GM23338 (cell line): ENCODE measurements at regions not wholly inside any gene's neighbourhood (a gene's known extent, or its start where the extent isn't known, plus 50 kb on each side); places are given as distances from the start of the nearest gene placed in this dataset.

ENCODE experiments used
- ATAC-seq: fragments of 200-7000 bp; cut with Tn5 transposase; 3 replicates; pipeline ENCODE4 v1.9.1; 2020
- DNase-seq: peaks from one replicate; pipeline ENCODE4 v3.0.0-alpha.2; 2015; ENCODE audit warnings: low spot score
- H2AFZ ChIP-seq: fragments of 200-600 bp; sonication (generic); 2 replicates; pipeline ENCODE4 v1.8.0; 2016; ENCODE audit warnings: antibody characterized with exemption, mild to moderate bottlenecking, moderate library complexity
- H3F3A ChIP-seq: fragments of 200-600 bp; sonication (generic); replicated peaks from 2 replicates; pipeline ENCODE4 v1.8.0; 2017; ENCODE audit warnings: antibody characterized with exemption, mixed run types, low read depth
- H3K27ac ChIP-seq: fragments of 200-600 bp; sonication (generic); 2 replicates; pipeline ENCODE4 v1.6.1; 2016; ENCODE audit warnings: low read depth
- H3K27me3 ChIP-seq: fragments of 200-600 bp; sonication (generic); 2 replicates; pipeline ENCODE4 v1.8.0; 2016; ENCODE audit warnings: mild to moderate bottlenecking, mixed run types, moderate library complexity; ENCODE audit not compliant: insufficient read depth
- H3K36me3 ChIP-seq: fragments of 200-600 bp; sonication (generic); 2 replicates; pipeline ENCODE4 v1.8.0; 2016; ENCODE audit warnings: mild to moderate bottlenecking; ENCODE audit not compliant: insufficient read depth
- H3K4me1 ChIP-seq: fragments of 200-600 bp; sonication (generic); 2 replicates; pipeline ENCODE4 v1.8.0; 2016; ENCODE audit warnings: mild to moderate bottlenecking, moderate library complexity; ENCODE audit not compliant: insufficient read depth
- H3K4me2 ChIP-seq: fragments of 200-600 bp; sonication (generic); 2 replicates; pipeline ENCODE4 v1.7.1; 2017; ENCODE audit warnings: mixed run types
- H3K4me3 ChIP-seq: fragments of 200-600 bp; sonication (generic); 2 replicates; pipeline ENCODE4 v1.6.1; 2016; ENCODE audit warnings: mixed run types
- H3K79me2 ChIP-seq: fragments of 200-600 bp; sonication (generic); replicated peaks from 2 replicates; pipeline ENCODE4 v1.8.0; 2017; ENCODE audit warnings: mild to moderate bottlenecking; ENCODE audit not compliant: insufficient read depth
- H3K9me2 ChIP-seq: fragments of 200-600 bp; sonication (generic); 2 replicates; pipeline ENCODE4 v1.8.0; 2017; ENCODE audit not compliant: insufficient read depth
- H4K20me1 ChIP-seq: fragments of 200-600 bp; sonication (generic); replicated peaks from 2 replicates; pipeline ENCODE4 v1.8.0; 2017; ENCODE audit warnings: mild to moderate bottlenecking; ENCODE audit not compliant: insufficient read depth
- H3K27ac Mint-ChIP-seq: 2 replicates; pipeline ENCODE4 v1.8.0; 2020; ENCODE audit warnings: inconsistent platforms, mild to moderate bottlenecking, moderate library complexity, mixed read lengths
- H3K27me3 Mint-ChIP-seq: 3 replicates; pipeline ENCODE4 v1.8.0; 2022; ENCODE audit warnings: low read depth, mild to moderate bottlenecking, moderate library complexity, mixed read lengths, inconsistent platforms; ENCODE audit not compliant: insufficient read depth, poor library complexity
- H3K36me3 Mint-ChIP-seq: 3 replicates; pipeline ENCODE4 v1.8.0; 2021; ENCODE audit warnings: low read depth, mild to moderate bottlenecking, inconsistent platforms, moderate library complexity, mixed read lengths
- H3K4me1 Mint-ChIP-seq: 3 replicates; pipeline ENCODE4 v1.8.0; 2020; ENCODE audit warnings: mild to moderate bottlenecking, inconsistent platforms, mixed read lengths
- H3K4me3 Mint-ChIP-seq: 3 replicates; pipeline ENCODE4 v1.8.0; 2021; ENCODE audit warnings: moderate library complexity, mild to moderate bottlenecking, inconsistent platforms, mixed read lengths
- H3K9me3 Mint-ChIP-seq: 3 replicates; pipeline ENCODE4 v1.8.0; 2020; ENCODE audit warnings: moderate library complexity, mild to moderate bottlenecking, inconsistent platforms, mixed read lengths
- CREB1 ChIP-seq: fragments of 250-450 bp; sonication (Bioruptor Pico); IDR thresholded peaks from 2 replicates; pipeline ENCODE4 v1.5.0; 2020; ENCODE audit warnings: low read depth, mild to moderate bottlenecking, moderate library complexity
- EZH2 ChIP-seq: fragments of 200-600 bp; sonication (generic); IDR thresholded peaks from one replicate; pipeline ENCODE4 v1.8.0; 2017; ENCODE audit warnings: antibody characterized with exemption, mild to moderate bottlenecking, low read depth; ENCODE audit not compliant: unreplicated experiment
- EZH2phosphoT487 ChIP-seq: fragments of 200-600 bp; sonication (generic); IDR thresholded peaks from one replicate; pipeline ENCODE4 v1.8.1; 2018; ENCODE audit warnings: antibody characterized with exemption; ENCODE audit not compliant: unreplicated experiment
- JUNB ChIP-seq: IDR thresholded peaks from one replicate; pipeline ENCODE4 v1.6.1; 2016; ENCODE audit warnings: antibody characterized with exemption; ENCODE audit not compliant: unreplicated experiment
- NANOG ChIP-seq: IDR thresholded peaks from 2 replicates; pipeline ENCODE4 v1.6.1; 2016; ENCODE audit warnings: antibody characterized with exemption, borderline replicate concordance
- POLR2AphosphoS5 ChIP-seq: IDR thresholded peaks from 2 replicates; pipeline ENCODE4 v1.6.1; 2016; ENCODE audit warnings: antibody characterized with exemption, low read depth
- STAT1 ChIP-seq: IDR thresholded peaks from one replicate; pipeline ENCODE4 v1.6.1; 2016; ENCODE audit warnings: antibody characterized with exemption; ENCODE audit not compliant: unreplicated experiment
- ZNF114 ChIP-seq: fragments of 250-450 bp; sonication (Bioruptor Pico); IDR thresholded peaks from 2 replicates; pipeline ENCODE4 v1.5.0; 2020; ENCODE audit warnings: mild to moderate bottlenecking, moderate library complexity
- ZNF331 ChIP-seq: fragments of 250-450 bp; sonication (Bioruptor Pico); IDR thresholded peaks from 2 replicates; pipeline ENCODE4 v1.5.0; 2020; ENCODE audit warnings: low read depth, mild to moderate bottlenecking, moderate library complexity
- TF ChIP-seq, protein P1 (sequence below): IDR thresholded peaks from one replicate; pipeline ENCODE4 v1.6.1; 2018; ENCODE audit warnings: antibody characterized with exemption; ENCODE audit not compliant: unreplicated experiment
- TF ChIP-seq, protein P2 (sequence below), 2 experiments: fragments of 200-600 bp in 1 of 2; sonication (generic) in 1 of 2; conservative IDR thresholded peaks; 2 replicates each; pipeline versions ENCODE4 v1.5.1 to v1.6.1; 2016 to 2017; ENCODE audit warnings: antibody characterized with exemption in 2 of 2, low read depth in 2 of 2, mild to moderate bottlenecking in 2 of 2, moderate library complexity in 1 of 2
- TF ChIP-seq, protein P3 (sequence below): fragments of 250-450 bp; sonication (Bioruptor Pico); IDR thresholded peaks from 2 replicates; pipeline ENCODE4 v1.5.0; 2020; ENCODE audit warnings: mild to moderate bottlenecking, moderate library complexity
- TF ChIP-seq, protein P4 (sequence below): IDR thresholded peaks from 2 replicates; pipeline ENCODE4 v1.6.1; 2016; ENCODE audit warnings: antibody characterized with exemption

DNA sequence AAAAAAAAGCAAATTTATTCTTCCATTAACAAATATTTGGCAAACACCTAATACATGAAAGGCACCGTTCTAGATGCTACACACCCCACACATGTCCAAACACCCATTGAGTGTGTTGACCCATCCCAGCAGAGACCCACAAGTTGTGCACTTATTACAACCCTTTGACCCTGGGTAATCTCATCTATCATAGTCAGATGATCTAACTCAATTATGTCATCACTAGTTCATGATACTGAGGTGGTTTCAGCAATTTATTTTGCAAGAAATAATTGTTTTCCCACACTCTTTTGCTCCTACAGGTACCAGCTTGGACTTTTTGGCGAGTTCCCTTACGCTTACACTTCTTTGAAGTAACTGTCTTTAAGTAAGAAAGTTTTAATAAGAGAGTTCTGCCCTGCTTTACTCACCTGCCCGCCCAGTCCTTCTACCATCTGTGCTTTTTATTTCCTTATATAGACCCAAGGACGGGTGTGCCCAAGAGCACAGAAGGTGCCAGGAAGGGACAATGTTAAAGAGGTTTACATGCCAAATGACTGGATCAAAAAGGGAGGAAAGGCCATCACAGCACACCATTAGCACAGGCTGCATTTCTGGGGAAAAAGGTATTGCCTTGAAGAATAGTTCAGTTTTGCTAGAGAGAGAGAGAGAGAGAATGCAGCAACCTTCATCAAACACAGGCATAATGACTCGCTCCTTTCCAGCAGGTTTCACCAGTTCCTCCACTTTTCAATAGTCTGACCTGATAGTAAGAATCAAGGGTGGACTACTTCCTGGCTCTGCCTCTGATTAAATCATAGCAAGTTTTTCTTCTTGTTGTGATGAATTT, 54.5 kb upstream of the ATP11B start:
- H3K27ac Mint-ChIP-seq: no peak overlapping the region
- no peak overlapping the region for H3K4me3 ChIP-seq

More for the DNA sequence above, 54.5 kb upstream of the ATP11B start:
- DNase-seq (peak; percentile 24), ATAC-seq (no peak)
- no peak for TF ChIP-seq ZNF331 (CRISPR knock-in tag)
- TF ChIP-seq POLR2AphosphoS5: no peak
- TF ChIP-seq EZH2phosphoT487: no peak
- TF ChIP-seq JUNB: no peak
- TF ChIP-seq, protein P1, sequence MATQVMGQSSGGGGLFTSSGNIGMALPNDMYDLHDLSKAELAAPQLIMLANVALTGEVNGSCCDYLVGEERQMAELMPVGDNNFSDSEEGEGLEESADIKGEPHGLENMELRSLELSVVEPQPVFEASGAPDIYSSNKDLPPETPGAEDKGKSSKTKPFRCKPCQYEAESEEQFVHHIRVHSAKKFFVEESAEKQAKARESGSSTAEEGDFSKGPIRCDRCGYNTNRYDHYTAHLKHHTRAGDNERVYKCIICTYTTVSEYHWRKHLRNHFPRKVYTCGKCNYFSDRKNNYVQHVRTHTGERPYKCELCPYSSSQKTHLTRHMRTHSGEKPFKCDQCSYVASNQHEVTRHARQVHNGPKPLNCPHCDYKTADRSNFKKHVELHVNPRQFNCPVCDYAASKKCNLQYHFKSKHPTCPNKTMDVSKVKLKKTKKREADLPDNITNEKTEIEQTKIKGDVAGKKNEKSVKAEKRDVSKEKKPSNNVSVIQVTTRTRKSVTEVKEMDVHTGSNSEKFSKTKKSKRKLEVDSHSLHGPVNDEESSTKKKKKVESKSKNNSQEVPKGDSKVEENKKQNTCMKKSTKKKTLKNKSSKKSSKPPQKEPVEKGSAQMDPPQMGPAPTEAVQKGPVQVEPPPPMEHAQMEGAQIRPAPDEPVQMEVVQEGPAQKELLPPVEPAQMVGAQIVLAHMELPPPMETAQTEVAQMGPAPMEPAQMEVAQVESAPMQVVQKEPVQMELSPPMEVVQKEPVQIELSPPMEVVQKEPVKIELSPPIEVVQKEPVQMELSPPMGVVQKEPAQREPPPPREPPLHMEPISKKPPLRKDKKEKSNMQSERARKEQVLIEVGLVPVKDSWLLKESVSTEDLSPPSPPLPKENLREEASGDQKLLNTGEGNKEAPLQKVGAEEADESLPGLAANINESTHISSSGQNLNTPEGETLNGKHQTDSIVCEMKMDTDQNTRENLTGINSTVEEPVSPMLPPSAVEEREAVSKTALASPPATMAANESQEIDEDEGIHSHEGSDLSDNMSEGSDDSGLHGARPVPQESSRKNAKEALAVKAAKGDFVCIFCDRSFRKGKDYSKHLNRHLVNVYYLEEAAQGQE: no peak
- TF ChIP-seq CREB1 (CRISPR knock-in tag): no peak
- TF ChIP-seq, protein P2, sequence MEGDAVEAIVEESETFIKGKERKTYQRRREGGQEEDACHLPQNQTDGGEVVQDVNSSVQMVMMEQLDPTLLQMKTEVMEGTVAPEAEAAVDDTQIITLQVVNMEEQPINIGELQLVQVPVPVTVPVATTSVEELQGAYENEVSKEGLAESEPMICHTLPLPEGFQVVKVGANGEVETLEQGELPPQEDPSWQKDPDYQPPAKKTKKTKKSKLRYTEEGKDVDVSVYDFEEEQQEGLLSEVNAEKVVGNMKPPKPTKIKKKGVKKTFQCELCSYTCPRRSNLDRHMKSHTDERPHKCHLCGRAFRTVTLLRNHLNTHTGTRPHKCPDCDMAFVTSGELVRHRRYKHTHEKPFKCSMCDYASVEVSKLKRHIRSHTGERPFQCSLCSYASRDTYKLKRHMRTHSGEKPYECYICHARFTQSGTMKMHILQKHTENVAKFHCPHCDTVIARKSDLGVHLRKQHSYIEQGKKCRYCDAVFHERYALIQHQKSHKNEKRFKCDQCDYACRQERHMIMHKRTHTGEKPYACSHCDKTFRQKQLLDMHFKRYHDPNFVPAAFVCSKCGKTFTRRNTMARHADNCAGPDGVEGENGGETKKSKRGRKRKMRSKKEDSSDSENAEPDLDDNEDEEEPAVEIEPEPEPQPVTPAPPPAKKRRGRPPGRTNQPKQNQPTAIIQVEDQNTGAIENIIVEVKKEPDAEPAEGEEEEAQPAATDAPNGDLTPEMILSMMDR (conservative IDR thresholded peaks at IDR 0.05; ENCODE audit: low read depth in 2 of 2): no peak
- TF ChIP-seq NANOG: no peak
- no peak for TF ChIP-seq ZNF114 (CRISPR knock-in tag)
- TF ChIP-seq EZH2: no peak
- TF ChIP-seq, protein P3, sequence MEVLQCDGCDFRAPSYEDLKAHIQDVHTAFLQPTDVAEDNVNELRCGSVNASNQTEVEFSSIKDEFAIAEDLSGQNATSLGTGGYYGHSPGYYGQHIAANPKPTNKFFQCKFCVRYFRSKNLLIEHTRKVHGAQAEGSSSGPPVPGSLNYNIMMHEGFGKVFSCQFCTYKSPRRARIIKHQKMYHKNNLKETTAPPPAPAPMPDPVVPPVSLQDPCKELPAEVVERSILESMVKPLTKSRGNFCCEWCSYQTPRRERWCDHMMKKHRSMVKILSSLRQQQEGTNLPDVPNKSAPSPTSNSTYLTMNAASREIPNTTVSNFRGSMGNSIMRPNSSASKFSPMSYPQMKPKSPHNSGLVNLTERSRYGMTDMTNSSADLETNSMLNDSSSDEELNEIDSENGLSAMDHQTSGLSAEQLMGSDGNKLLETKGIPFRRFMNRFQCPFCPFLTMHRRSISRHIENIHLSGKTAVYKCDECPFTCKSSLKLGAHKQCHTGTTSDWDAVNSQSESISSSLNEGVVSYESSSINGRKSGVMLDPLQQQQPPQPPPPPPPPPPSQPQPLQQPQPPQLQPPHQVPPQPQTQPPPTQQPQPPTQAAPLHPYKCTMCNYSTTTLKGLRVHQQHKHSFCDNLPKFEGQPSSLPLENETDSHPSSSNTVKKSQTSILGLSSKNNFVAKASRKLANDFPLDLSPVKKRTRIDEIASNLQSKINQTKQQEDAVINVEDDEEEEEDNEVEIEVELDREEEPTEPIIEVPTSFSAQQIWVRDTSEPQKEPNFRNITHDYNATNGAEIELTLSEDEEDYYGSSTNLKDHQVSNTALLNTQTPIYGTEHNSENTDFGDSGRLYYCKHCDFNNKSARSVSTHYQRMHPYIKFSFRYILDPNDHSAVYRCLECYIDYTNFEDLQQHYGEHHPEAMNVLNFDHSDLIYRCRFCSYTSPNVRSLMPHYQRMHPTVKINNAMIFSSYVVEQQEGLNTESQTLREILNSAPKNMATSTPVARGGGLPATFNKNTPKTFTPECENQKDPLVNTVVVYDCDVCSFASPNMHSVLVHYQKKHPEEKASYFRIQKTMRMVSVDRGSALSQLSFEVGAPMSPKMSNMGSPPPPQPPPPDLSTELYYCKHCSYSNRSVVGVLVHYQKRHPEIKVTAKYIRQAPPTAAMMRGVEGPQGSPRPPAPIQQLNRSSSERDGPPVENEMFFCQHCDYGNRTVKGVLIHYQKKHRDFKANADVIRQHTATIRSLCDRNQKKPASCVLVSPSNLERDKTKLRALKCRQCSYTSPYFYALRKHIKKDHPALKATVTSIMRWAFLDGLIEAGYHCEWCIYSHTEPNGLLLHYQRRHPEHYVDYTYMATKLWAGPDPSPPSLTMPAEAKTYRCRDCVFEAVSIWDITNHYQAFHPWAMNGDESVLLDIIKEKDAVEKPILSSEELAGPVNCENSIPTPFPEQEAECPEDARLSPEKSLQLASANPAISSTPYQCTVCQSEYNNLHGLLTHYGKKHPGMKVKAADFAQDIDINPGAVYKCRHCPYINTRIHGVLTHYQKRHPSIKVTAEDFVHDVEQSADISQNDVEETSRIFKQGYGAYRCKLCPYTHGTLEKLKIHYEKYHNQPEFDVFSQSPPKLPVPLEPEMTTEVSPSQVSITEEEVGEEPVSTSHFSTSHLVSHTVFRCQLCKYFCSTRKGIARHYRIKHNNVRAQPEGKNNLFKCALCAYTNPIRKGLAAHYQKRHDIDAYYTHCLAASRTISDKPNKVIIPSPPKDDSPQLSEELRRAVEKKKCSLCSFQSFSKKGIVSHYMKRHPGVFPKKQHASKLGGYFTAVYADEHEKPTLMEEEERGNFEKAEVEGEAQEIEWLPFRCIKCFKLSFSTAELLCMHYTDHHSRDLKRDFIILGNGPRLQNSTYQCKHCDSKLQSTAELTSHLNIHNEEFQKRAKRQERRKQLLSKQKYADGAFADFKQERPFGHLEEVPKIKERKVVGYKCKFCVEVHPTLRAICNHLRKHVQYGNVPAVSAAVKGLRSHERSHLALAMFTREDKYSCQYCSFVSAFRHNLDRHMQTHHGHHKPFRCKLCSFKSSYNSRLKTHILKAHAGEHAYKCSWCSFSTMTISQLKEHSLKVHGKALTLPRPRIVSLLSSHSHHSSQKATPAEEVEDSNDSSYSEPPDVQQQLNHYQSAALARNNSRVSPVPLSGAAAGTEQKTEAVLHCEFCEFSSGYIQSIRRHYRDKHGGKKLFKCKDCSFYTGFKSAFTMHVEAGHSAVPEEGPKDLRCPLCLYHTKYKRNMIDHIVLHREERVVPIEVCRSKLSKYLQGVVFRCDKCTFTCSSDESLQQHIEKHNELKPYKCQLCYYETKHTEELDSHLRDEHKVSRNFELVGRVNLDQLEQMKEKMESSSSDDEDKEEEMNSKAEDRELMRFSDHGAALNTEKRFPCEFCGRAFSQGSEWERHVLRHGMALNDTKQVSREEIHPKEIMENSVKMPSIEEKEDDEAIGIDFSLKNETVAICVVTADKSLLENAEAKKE (CRISPR knock-in tag): no peak
- TF ChIP-seq, protein P4, sequence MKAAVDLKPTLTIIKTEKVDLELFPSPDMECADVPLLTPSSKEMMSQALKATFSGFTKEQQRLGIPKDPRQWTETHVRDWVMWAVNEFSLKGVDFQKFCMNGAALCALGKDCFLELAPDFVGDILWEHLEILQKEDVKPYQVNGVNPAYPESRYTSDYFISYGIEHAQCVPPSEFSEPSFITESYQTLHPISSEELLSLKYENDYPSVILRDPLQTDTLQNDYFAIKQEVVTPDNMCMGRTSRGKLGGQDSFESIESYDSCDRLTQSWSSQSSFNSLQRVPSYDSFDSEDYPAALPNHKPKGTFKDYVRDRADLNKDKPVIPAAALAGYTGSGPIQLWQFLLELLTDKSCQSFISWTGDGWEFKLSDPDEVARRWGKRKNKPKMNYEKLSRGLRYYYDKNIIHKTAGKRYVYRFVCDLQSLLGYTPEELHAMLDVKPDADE: no peak
- TF ChIP-seq STAT1: no peak
- Mint-ChIP-seq H3K36me3 (no peaks in the 10 kb centered on the region), H3K4me3 (no peak overlapping the region), H3K4me1 (peaks cover 11% of the 10 kb centered on the region; the same call in 2 of the 3 replicates), H3K27me3 (no peaks in the 10 kb centered on the region), H3K9me3 (no peaks in the 10 kb centered on the region)
- Histone ChIP-seq H3K27ac (no peak overlapping the region), H3K79me2 (no peaks in the 10 kb centered on the region), H3K27me3 (no peaks in the 10 kb centered on the region), H3K9me2 (no peaks in the 10 kb centered on the region), H3K36me3 (no peaks in the 10 kb centered on the region), H3K4me1 (no peaks in the 10 kb centered on the region), H4K20me1 (no peaks in the 10 kb centered on the region), H3F3A (no peaks in the 10 kb centered on the region), H3K4me2 (no peak overlapping the region), H2AFZ (peak overlapping the region; percentile 81; the same call in 1 of the 2 replicates)
